Suprapubic skin (tissue), 3 donors: ENCODE measurements at regions not wholly inside any gene's neighbourhood (a gene's known extent, or its start where the extent isn't known, plus 50 kb on each side); places are given as distances from the start of the nearest gene placed in this dataset.

Experiments
- EP300 ChIP-seq: sonication (generic); formaldehyde crosslinking; IDR thresholded peaks from one replicate; pipeline ENCODE4 v1.6.1; 2017; ENCODE audit warnings: antibody characterized with exemption
- POLR2A ChIP-seq, 2 donors: fragments of 450-650 bp; IDR thresholded peaks; one replicate each; pipeline ENCODE4 v1.6.1; 2017; ENCODE audit warnings: antibody characterized with exemption in 2 of 2, mild to moderate bottlenecking in 2 of 2, moderate library complexity in 2 of 2
- TF ChIP-seq, protein P1 (sequence below), 2 donors: fragments of 200-600 bp in 1 of 2; fragments of 450-650 bp in 1 of 2; sonication (generic) in 1 of 2; IDR thresholded peaks; one replicate each; pipeline ENCODE4 v1.5.1; 2016 to 2019; ENCODE audit warnings: antibody characterized with exemption in 2 of 2, mild to moderate bottlenecking in 1 of 2, moderate library complexity in 1 of 2

DNA sequence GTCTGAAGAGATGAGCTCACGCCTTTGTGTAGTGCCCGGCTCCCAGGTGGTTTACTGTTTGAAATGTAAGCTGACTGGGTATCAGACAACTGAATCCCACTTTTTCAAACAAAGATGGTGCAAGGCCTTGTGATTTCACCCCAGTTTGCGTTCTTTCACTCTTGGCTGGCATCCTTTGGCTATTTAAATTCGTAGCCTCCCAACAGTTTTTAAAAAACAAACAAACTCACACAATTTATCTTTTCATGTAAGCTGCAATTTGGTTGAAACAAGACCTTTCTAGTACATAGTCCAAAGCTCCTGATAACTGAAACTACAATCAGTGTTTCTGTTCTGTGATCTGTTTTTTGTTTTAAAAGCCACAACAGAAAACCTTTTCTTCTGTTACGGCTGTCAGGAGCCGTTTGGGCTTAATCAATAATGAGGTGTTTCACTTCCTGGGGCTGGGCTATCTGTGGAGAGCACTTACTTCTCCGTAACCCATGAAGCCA is 65.1 kb upstream of the NPAS1 start:
- TF ChIP-seq, protein P1, sequence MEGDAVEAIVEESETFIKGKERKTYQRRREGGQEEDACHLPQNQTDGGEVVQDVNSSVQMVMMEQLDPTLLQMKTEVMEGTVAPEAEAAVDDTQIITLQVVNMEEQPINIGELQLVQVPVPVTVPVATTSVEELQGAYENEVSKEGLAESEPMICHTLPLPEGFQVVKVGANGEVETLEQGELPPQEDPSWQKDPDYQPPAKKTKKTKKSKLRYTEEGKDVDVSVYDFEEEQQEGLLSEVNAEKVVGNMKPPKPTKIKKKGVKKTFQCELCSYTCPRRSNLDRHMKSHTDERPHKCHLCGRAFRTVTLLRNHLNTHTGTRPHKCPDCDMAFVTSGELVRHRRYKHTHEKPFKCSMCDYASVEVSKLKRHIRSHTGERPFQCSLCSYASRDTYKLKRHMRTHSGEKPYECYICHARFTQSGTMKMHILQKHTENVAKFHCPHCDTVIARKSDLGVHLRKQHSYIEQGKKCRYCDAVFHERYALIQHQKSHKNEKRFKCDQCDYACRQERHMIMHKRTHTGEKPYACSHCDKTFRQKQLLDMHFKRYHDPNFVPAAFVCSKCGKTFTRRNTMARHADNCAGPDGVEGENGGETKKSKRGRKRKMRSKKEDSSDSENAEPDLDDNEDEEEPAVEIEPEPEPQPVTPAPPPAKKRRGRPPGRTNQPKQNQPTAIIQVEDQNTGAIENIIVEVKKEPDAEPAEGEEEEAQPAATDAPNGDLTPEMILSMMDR (IDR thresholded peaks at IDR 0.05), result no peak
- TF ChIP-seq POLR2A (IDR thresholded peaks at IDR 0.05) (no peak), EP300 (no peak)
